SKM-1 treated with dmso at 0.1 percent for 144 hours (cell line): ENCODE measurements at regions not wholly inside any gene's neighbourhood (a gene's known extent, or its start where the extent isn't known, plus 50 kb on each side); places are given as distances from the start of the nearest gene placed in this dataset.

ENCODE experiments used
- DNase-seq: peaks from one replicate; lab custom pipeline; 2025; ENCODE audit not compliant: unreplicated experiment; lab: John Stamatoyannopoulos, UW

DNA sequence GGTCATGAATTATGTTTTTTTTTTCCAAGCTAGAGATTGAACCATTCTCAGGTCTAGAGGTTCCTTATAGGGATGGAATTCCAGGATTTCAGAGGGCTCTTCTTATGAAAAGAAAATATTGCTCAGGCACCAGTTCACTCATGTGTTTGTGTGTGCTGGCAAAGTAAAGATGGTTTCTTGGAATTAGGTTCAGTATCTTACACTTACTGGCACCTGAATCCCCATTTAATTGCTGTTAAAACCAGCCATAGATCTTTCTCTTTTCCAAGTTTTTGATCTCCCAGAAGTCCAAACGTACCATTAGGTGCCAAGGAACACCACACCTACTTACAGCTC is 508.4 kb downstream of the CDH26 start:
- DNase-seq, result no peak

- DNase-seq, result no peak
Measured at GRCh38 chr20:60467078-60467477, 508.9 kb downstream of the CDH26 start.

GRCh38 chr20:60467771-60468170 is 509.5 kb downstream of the CDH26 start:
- DNase-seq, result no peak

DNA sequence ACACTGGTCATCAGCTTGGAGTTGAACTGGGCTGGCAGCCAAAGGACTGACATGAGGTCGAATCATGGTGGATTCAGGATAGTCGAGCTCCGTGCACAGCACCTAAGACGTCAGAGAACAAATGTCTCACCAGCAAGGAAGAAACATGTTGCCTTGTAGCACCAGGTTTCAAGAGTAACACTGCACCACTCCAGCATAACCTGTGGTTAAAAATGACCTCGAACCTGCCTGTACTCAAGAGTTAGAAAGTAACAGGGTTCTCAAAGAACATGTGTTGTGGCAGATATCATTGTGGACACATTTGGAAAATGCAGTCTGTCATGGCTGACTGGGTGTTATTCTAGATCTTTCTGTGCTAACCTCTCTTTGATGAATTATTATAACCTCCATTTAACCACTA is 511.6 kb downstream of the CDH26 start:
- DNase-seq, result no peak

- DNase-seq, result no peak
Measured at GRCh38 chr20:60470366-60470765, 512.1 kb downstream of the CDH26 start.

GRCh38 chr20:60473211-60473610 is 515.0 kb downstream of the CDH26 start:
- DNase-seq, result no peak

- DNase-seq, result no peak
Measured at GRCh38 chr20:60474385-60474910, 516.2 kb downstream of the CDH26 start.

DNA sequence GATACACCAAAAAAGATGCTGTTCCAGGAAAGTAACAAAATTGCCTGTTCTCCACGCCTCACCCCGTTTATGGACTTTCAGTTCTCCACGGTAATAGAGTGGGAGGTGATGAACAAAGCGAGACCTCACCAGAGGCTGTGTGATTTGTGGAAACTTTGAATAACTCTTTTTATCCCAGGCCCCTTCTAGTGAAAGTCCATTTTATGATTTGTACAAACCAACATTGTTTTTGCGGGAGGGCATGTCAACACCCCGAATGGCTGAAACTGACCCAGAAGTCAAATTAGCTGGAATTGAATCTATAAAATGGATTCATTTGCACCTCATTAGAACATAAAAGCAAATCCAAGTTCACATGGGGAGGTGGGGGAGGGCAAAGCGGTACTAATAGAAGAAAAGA is 517.8 kb downstream of the CDH26 start:
- no peak for DNase-seq

GRCh38 chr20:60477958-60478357 is 519.7 kb downstream of the CDH26 start:
- peak; percentile 30 for DNase-seq

- no peak for DNase-seq
Measured at GRCh38 chr20:60478533-60478932, 520.3 kb downstream of the CDH26 start.

- no peak for DNase-seq
Measured at GRCh38 chr20:60480950-60481742, 522.9 kb downstream of the CDH26 start.

DNA sequence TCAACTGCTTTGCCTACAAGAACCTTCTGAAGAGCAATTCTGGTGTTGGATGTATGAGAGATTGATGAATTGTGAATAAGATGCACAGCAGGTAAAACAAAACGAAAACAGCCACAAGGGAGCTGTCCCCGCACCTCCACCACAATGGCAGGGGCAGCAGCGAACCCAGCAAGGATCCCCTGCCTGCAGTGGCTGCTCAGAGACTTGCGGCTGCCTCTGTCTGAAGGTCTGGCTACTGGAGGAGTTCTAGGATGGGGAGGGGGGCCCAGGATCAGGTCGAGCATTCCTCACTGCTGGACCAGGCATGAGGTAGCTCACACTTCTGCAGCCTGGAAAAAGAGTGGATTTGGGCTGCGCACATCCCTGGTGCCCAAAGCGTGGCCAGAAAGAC is 523.5 kb downstream of the CDH26 start:
- no peak for DNase-seq

DNA sequence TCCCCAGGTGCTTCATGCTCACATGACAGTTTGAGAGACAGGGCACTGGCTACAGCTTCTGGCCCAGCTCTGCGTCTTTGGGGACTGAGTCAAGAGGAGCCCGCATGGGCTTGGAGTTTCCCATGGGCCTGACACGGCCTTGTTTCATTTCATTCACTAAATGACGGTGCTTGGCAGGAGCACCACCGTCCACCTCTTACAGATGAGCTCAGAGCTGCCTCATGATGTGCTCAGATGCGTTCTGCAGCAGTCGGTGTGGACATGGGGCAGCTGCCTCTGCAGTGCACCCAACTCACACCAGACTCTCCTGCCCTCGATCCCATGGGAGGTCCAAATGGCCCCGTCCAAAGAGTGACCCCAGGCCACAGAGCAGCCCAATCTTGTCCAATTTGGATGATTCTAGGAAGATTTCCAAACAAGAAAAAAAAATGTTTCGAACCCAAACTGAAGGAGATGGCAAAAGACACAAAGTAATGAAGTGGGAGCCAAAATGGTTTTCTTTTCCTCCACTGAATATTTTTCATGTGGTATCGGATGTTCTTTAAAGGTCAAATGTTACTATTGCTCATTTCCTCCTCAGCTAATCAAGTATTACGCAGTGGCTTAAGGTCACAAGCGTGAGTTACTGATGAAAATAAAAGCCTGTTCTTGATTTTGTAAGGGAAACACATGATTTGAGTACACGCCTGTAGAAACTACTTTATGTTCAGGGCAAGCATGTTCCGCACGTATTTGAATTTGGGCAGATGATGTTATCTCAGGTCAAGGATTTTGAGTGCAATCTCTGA is 524.2 kb downstream of the CDH26 start:
- no peak for DNase-seq

- DNase-seq, result no peak
Measured at GRCh38 chr20:60483371-60483770, 525.1 kb downstream of the CDH26 start.

DNA sequence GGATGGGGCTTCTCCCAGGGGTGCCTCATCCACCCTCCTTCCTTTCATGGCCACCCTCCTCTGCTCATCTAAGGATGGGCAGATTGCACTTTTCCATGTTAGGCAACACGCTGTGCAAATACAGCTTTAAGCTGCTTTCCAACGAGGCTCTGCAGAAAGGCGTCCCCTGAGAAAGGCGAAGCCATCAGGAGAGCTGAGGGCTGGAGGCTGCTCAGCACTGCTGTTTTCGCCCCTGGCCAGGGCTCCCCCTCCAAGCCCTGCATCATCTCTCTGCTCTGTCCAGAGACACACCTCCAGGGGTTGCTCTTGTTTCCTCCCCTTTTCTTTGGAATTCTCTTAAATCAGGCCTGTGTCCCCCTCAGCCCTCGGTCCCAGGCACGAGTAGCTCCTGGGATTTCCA is 526.1 kb downstream of the CDH26 start:
- no peak for DNase-seq

DNA sequence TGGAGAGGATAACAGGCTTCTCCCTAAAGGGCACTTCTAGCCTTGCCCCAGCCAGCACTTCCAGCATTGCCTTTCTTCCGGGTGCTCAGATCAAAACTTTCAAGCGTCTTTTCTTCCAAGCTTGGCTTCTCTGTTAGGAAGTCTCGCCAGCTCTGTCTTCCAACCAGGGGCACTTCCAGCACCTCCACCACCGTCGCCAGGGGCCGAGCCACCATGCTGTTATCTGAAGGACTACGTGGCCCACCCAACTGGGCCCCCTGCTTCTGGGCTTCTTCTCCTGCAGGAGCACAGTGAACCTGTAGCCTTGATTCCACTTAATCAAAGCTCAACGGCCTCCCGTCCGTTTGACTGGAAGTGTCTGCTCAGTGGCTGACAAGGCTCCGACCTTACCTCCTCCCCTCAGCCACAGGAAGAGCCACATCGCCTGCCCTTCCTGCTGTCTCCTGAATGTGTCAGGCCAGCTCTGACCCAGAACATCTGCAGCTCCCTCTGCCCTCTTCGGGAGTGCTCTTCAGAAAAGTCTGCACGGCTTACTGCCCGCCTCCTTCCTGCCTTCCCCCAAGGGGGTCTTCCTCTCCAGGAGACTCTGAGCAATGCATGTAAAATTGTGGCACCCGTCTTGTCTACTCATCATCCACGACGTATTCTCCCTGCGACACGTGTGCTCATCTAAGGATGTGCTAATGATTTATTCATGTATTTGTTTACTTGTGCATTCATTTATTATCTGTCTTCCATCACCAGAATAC is 527.0 kb downstream of the CDH26 start:
- no peak for DNase-seq

DNA sequence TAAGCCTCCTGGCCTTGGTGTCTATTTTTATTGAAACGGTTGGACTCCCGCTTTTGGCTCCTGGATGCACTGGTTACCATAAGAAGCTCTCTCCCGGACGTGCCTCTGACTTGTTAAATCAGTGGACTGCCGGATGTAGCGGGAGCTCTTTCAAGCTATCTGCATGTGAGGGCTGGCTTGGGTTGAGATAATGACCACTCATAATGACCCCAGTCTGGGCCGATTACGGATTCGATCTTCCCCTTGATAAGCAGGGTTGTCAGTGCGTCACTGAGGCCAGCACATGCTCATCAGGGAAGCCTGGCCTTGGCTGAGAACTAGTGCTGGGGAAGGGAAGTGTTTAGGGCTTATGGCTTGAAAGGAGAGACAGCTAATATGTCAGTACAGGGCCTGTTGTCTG is 528.1 kb downstream of the CDH26 start:
- DNase-seq, result no peak

- no peak for DNase-seq
Measured at GRCh38 chr20:60486937-60487336, 528.7 kb downstream of the CDH26 start.

GRCh38 chr20:60490217-60491050 is 532.2 kb downstream of the CDH26 start:
- DNase-seq, result no peak

DNA sequence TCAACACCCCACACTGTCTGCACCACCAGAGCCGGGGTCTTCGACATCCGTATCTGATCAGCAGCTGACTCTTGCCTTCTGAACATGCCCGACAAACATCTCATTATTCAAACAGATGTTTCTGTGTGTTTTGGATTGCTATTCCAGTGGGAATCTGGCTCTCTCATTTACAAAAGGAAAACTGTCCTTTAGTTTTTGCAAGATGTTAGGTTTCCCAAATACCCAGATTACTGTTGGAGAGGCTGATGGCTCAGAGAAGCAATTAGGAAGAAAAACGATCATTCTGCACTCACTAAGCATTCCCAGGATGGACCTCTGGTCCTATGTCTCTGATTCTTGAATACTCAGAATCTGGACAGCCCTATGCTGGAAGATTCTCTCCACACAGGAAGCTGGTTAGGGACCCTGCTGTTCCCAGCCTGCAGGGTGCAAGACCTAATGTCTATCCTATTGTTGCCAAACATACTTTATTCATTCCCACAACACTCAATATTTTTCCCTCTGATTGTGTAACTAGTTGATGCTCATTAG is 532.9 kb downstream of the CDH26 start:
- DNase-seq, result no peak

DNA sequence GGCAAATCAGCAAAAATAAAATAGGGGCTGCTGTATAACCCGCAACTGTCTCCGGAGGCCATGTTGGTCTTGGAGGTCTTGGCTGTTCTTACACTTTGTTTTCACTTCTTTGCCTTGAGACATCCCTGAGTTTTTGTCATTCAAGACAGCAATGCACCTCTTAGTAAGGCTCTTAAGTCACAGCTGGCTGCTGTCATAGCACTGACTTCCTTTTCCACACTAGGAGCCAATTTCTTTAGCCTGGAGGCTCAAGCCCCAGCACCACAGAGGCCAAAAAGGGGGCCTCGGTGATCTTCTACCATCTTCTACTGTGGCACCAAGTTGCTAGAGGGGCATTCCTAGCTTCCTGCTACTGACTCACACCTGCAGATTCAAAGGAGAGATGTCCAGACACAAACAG is 536.3 kb downstream of the CDH26 start:
- DNase-seq, result no peak
